Ammon's horn (tissue), 1 donor: ENCODE measurements at regions not wholly inside any gene's neighbourhood (a gene's known extent, or its start where the extent isn't known, plus 50 kb on each side); places are given as distances from the start of the nearest gene placed in this dataset.
"Not testable (repeated sequence)": the region's sequence is repeated elsewhere in the genome, so short reads cannot be mapped to it uniquely, and the experiment has no call there.

Experiments
- DNase-seq: peaks from one replicate; pipeline ENCODE4 v3.0.0-alpha.2; 2016; ENCODE audit warnings: low spot score

DNA sequence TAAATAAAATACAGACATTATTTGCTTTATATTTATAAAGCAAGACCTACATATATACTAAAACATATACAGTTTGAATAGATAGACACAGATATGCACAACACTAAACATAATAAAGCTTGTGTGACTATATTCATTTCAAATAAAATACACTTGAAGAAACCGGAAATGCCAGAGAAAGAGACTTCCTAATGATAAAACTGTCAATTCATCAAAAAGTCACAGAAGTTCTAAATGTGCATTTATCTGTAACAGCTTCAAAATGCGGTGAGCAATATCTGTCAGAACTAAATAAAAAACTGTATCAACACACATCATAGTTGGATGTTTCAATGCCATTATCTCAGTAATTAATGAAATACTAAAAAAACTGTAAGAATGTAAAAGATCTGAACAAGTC lies 60.6 kb upstream of the CTSV start:
- not testable (repeated sequence) for DNase-seq

DNA sequence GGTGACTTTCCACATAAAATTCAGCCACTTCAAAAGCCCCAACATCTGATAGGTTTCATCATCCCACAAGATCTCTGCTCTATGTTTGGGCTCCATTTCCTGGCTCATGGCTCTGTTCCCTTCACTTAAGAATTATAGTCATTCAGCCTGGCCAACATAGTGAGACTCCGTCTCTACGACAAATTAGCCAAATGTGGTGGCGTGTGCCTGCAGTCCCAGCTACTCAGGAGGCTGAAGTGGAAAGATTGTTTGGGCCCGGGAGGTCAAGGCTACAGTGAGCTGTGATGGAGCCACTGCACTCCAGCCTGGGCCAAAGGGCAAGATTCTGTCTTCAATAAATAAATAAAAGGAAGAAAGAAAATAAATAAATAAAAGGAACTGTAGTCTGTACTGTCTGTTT lies 57.9 kb upstream of the CTSV start:
- DNase-seq: no peak

DNA sequence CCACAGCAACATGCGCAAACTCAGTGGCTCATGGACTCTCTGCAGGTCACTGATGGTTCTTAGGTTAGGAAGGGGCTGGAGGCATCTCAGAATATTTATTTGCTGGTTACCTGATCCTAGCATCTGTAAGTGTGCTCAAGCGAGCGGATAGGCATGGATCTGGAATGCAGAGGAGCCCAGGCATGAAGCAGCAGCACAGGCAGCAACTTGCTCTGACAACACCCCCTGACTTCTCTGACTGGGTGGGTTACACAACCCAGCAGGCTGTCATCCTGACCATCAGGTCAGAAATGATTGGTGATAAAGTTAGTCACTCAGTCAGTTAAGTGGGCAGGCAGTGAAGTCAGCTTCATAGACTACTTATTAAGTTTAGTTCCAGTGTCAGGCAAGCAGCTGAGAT lies 50.4 kb upstream of the CTSV start:
- not testable (repeated sequence) for DNase-seq
